PC-3 (cell line): ENCODE measurements at regions not wholly inside any gene's neighbourhood (a gene's known extent, or its start where the extent isn't known, plus 50 kb on each side); places are given as distances from the start of the nearest gene placed in this dataset.

ENCODE experiments used
- EZH2 ChIP-seq: fragments of 300-600 bp; sonication (generic); IDR thresholded peaks from one replicate; pipeline ENCODE4 v1.6.1; 2017; ENCODE audit warnings: antibody characterized with exemption, mild to moderate bottlenecking, low read length; ENCODE audit not compliant: unreplicated experiment
- EZH2phosphoT487 ChIP-seq: fragments of 300-600 bp; sonication (generic); IDR thresholded peaks from 2 replicates; pipeline ENCODE4 v1.6.1; 2018; ENCODE audit warnings: mild to moderate bottlenecking, antibody characterized with exemption, low read length, borderline replicate concordance
- TF ChIP-seq, protein P1 (sequence below): fragments of 300-600 bp; sonication (generic); conservative IDR thresholded peaks from 2 replicates; pipeline ENCODE4 v1.5.1; 2017; ENCODE audit warnings: antibody characterized with exemption, low read depth, mild to moderate bottlenecking, low read length

DNA sequence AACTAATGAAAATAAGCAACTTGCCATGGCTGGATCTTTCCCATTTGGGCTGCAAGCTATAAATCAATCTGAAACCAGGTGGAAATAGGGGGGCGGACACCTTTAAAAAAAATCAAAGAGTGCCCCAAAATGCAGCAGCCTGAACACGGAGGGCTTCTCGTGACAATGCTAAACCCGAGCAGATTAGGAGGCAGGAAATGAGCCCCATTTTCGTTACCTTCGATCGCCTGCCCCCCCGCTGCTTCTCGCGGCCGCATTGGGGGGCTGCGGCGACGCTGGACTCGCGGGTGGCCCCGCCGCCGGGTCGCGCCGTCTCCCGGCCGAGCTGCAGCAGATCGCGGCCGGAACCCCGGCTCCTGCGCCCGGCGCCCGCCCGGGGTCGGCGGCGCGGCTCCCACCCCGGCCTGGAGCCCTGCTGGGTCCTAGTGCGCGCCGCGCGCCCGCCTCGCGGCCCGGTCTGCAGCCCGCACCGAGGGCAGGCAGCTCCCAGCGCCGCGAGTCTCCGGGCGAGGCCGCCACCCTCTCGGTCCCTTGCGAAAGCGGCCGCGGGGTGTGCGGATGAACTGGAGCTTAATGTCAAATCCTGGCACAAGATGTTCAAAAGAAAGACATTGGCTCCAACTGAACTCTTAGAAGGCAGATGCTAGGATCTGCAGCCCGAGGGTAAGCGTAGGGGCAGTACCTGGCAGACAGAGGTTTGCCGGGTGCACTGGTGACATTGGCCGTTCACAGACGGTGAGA, 201.9 kb upstream of the FOXN3 start:
- TF ChIP-seq, protein P1, sequence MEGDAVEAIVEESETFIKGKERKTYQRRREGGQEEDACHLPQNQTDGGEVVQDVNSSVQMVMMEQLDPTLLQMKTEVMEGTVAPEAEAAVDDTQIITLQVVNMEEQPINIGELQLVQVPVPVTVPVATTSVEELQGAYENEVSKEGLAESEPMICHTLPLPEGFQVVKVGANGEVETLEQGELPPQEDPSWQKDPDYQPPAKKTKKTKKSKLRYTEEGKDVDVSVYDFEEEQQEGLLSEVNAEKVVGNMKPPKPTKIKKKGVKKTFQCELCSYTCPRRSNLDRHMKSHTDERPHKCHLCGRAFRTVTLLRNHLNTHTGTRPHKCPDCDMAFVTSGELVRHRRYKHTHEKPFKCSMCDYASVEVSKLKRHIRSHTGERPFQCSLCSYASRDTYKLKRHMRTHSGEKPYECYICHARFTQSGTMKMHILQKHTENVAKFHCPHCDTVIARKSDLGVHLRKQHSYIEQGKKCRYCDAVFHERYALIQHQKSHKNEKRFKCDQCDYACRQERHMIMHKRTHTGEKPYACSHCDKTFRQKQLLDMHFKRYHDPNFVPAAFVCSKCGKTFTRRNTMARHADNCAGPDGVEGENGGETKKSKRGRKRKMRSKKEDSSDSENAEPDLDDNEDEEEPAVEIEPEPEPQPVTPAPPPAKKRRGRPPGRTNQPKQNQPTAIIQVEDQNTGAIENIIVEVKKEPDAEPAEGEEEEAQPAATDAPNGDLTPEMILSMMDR: no peak
- TF ChIP-seq EZH2: no peak
- no peak for TF ChIP-seq EZH2phosphoT487
